H1 (cell line): ENCODE measurements at regions not wholly inside any gene's neighbourhood (a gene's known extent, or its start where the extent isn't known, plus 50 kb on each side); places are given as distances from the start of the nearest gene placed in this dataset.

Experiments used
- CEBPB ChIP-seq: IDR thresholded peaks from 2 replicates; pipeline ENCODE4 v1.6.1; 2012; ENCODE audit warnings: low read depth, low read length
- CTCF ChIP-seq, 3 experiments: IDR thresholded peaks; 1 replicate in 2 of 3; 2 replicates in 1 of 3; pipeline versions ENCODE4 v1.5.1 to v1.6.1; 2011; ENCODE audit warnings: low read length in 3 of 3, mild to moderate bottlenecking in 3 of 3, inconsistent platforms in 2 of 3, low read depth in 1 of 3, moderate library complexity in 1 of 3; ENCODE audit not compliant: insufficient read depth in 1 of 3; ENCODE audit errors: control extremely low read depth in 1 of 3
- KDM5A ChIP-seq: fragments of 200-600 bp; IDR thresholded peaks from 2 replicates; pipeline ENCODE4 v1.7.1; 2012; ENCODE audit warnings: mild to moderate bottlenecking, low read length, inconsistent platforms, mixed read lengths
- POLR2A ChIP-seq, 2 experiments: IDR thresholded peaks; 1 replicate in 1 of 2; 2 replicates in 1 of 2; pipeline ENCODE4 v1.6.1; 2011; ENCODE audit warnings: low read depth in 2 of 2, low read length in 2 of 2, mild to moderate bottlenecking in 2 of 2; ENCODE audit errors: control extremely low read depth in 1 of 2
- RAD21 ChIP-seq, 2 experiments: IDR thresholded peaks in 1 of 2; conservative IDR thresholded peaks in 1 of 2; 2 replicates each; pipeline ENCODE4 v1.6.1; 2011; ENCODE audit warnings: low read depth in 2 of 2, low read length in 2 of 2, improper control_type of control experiment in 1 of 2, inconsistent platforms in 1 of 2, mild to moderate bottlenecking in 1 of 2, moderate library complexity in 1 of 2
- TAF1 ChIP-seq: IDR thresholded peaks from 2 replicates; pipeline ENCODE4 v1.6.1; 2011; ENCODE audit warnings: mild to moderate bottlenecking, low read depth, low read length
- YY1 ChIP-seq: IDR thresholded peaks from 2 replicates; pipeline ENCODE4 v1.6.1; 2011; ENCODE audit warnings: low read depth, mild to moderate bottlenecking, low read length

GRCh38 chr10:125284875-125285597 lies 124.7 kb upstream of the CTBP2 start:
- TF ChIP-seq YY1: 0 out of 2 replicates have a peak, but pooled peaks have one; percentile 9
- TF ChIP-seq KDM5A: no peak
- no peak for TF ChIP-seq CEBPB
- no peak for TF ChIP-seq RAD21 (IDR thresholded peaks at IDR 0.05 in 1 of 2, conservative IDR thresholded peaks at IDR 0.05 in 1 of 2; ENCODE audit: low read depth in 2 of 2, low read length in 2 of 2)
- TF ChIP-seq CTCF (IDR thresholded peaks at IDR 0.05; ENCODE audit: control extremely low read depth in 1 of 3, insufficient read depth in 1 of 3, low read depth in 1 of 3, low read length in 3 of 3): no peak
- no peak for TF ChIP-seq POLR2A (IDR thresholded peaks at IDR 0.05; ENCODE audit: control extremely low read depth in 1 of 2, low read depth in 2 of 2, low read length in 2 of 2)
- no peak for TF ChIP-seq TAF1
